Fibroblast of the conjunctiva (primary cell): ENCODE measurements at regions not wholly inside any gene's neighbourhood (a gene's known extent, or its start where the extent isn't known, plus 50 kb on each side); places are given as distances from the start of the nearest gene placed in this dataset.

Source experiments
- DNase-seq: peaks from one replicate; pipeline ENCODE4 v3.0.0-alpha.2; 2010; ENCODE audit warnings: low read depth

GRCh38 chr6:14671261-14671681 lies 553.7 kb downstream of the CD83 start:
- DNase-seq: peak; percentile 30

DNA sequence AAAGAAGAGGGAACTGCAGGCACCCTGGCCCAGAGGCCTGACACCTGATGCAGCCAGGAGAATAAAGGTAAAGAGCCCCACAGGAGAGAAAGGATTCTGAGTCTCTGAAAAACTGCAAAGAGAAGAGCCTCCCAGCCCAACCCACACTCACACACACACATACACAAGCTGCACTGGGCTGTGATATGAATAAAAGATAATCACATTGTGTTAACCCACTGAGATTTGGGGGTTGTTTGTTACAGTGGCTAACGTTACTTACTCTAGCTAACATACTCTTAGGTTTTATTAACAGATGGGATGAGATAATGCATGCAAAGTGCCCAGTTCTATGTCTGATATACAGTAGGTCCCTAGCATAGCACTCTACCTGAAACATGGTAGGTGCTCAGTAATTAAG lies 554.4 kb downstream of the CD83 start:
- no peak for DNase-seq

- DNase-seq: no peak
Measured at GRCh38 chr6:14673201-14673600, 555.6 kb downstream of the CD83 start.

DNA sequence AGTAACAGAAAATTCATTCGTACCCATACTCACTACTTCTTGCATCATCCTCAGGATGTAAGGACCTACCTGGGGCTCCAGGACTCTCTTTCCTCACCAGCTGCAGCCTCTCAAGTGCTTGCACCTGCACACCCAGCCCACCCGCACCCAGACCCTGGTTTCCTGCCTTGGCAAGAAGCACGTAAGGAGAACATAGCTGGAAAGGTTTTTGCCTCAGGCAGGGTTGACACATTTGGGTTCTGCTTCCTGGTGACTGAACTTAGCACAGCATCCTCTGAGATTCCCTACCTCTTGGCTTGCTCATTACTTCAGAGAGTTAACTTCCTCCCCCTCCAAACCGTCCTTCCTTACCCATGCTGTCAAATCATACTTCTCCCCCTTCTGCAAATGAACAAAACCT lies 556.9 kb downstream of the CD83 start:
- no peak for DNase-seq

DNA sequence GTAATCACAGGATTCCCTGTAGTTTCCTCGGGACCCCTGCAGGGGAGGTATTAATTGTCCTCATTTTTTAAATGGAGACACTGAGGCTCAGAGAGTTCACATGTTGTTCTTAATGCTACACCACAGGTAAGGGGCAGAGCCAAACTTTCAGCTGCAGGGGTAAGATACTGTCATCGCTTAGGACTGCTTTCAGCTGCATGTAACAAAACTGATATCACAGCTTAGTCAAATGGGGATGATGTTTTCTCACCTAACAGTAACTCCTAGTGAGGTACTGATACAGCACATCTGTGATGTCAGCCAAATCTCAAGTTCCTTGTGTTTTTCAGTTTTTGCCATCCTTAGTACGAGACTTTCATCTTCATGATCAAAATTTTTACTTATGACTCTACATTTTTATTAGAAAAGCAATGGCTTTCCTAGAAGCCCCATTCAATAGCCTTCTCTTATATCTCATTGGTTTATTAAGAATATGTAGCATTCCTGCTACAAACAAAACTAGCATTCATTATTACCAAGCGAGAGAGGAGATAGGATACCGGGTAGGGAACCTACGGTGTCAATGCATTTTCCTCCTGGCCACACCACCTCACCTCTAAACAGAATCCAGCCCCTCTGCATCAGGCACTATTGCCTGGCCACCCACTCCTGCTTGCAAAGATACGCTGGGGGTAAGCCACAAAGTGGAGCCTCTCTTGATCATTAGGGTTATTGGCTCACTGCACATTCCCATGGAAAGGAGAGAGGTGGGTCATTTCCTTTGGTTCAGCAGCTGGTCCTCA lies 557.5 kb downstream of the CD83 start:
- DNase-seq: no peak

DNA sequence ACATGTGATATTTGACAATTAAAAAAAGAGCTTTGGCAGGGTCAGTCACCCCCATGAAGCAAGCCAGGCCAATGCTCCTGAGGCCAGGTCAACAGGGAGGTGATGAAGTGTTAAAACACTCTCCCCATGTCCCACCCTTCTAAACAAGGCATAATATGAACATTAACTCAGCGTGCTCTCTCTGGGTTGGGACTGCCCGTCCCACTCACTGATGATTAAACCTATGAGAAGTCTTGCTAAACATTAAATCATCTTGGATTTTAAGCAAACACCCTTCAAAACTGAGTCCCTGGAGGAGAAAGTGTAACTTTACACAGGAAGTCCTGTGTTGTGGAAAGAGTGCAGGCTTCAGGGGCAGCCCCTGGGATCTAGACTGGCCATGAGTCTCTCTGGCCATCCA lies 558.5 kb downstream of the CD83 start:
- peak; percentile 24 for DNase-seq

- no peak for DNase-seq
Measured at GRCh38 chr6:14676977-14677781, 559.6 kb downstream of the CD83 start.

GRCh38 chr6:14681699-14682487 lies 564.0 kb upstream of the JARID2 start:
- DNase-seq: no peak

DNA sequence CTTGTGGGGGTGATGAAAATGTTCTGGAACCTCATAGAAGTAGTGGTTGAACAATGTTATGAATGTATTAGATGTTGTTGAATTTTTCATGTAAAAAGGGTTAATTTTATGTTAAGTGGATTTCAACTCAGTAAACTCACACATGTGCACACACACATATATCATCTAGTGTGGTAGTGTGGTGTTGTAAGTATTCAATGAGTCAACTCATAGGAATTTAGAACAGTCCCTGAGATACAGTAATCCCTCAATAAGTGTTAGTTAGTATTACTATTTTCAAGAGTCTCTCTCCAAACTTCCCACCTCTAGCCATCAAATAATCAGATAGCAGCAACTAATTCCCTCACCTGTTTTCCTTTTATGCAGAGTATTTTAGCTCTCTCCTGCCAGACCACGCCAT lies 563.1 kb upstream of the JARID2 start:
- DNase-seq: no peak

- no peak for DNase-seq
Measured at GRCh38 chr6:14689639-14690038, 556.2 kb upstream of the JARID2 start.

DNA sequence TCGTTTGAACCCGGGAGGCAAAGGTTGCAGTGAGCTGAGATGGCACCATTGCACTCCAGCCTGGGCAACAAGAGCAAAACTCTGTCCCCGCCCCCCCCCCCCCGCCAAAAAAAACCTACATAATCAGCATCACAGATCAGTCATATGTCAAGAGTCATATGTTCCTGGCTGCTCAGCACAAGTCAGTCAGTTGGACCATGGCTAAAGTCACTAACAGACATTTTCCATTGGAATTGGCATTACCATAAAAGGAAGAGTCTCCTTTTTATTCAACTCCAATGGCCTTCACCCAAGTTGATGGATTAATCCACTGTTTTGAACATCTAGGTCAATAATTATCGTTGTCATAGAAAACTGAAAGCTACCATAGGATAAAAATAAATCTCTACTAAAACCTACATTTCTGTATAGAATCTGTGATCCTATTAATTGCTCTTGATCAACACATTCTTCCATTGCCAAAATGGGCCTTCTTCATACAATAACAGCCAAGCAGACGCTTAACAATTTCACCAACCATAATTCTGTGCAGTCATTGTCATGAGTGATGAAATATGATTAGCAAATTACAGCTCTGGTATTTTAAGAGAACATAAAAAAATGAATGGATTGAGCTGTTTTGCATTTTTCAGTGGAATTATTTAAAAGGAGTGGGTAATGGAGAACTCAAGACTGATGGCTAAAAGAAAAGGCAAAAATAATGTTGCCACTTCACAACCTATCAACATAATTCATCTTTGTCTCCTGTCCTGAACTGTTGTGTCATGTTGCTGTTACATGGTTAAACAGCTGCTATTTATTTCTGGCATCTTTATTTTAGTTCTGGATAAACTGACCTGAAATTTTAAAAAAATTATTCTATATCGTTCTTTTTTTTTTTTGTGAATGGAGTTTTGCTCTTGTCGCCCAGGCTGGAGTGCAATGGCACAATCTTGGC lies 555.5 kb upstream of the JARID2 start:
- DNase-seq: no peak

- DNase-seq: no peak
Measured at GRCh38 chr6:14692208-14692607, 553.7 kb upstream of the JARID2 start.

GRCh38 chr6:14693301-14694192 lies 552.3 kb upstream of the JARID2 start:
- no peak for DNase-seq

- DNase-seq: no peak
Measured at GRCh38 chr6:14694308-14694707, 551.6 kb upstream of the JARID2 start.

DNA sequence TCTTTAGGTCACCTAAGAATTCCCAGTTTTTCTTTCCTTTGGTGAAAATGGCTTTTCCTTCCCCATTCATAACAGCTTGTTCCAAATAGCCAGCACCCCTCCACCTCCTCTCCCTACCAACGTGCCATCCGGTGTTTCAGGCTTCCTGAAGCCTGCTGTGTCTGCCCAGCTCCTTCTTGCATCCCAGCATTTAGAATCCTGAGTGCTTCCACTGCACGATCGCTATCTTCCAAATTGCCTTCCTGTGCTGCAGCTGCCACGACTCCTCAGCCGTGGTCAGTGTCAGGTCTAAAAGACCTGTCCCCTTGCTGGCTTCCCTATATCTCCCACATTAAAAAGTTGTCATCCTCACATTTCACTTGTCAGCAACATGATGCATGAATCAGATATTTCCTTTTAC lies 550.3 kb upstream of the JARID2 start:
- no peak for DNase-seq

DNA sequence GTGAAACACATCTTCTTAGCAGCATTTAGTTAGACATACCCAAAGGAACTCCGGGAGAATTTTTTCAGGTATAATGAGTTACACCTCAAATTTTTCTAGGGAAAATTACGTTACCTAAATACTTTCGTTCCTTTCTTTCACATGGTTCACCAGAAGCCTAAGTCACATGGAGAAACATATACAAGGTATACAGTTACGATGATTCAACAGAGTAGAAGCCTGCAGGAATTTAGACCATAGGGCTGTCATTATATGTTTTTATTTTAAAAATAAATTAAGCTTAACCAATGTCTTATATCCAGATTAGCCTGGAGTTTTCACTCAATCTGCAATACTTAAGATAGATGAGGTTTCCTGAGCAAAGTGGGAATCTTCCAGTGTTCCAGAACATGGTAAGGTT lies 549.5 kb upstream of the JARID2 start:
- no peak for DNase-seq

- no peak for DNase-seq
Measured at GRCh38 chr6:14697427-14697826, 548.4 kb upstream of the JARID2 start.

GRCh38 chr6:14699803-14700601 lies 545.9 kb upstream of the JARID2 start:
- DNase-seq: no peak

GRCh38 chr6:14701946-14702345 lies 543.9 kb upstream of the JARID2 start:
- no peak for DNase-seq

DNA sequence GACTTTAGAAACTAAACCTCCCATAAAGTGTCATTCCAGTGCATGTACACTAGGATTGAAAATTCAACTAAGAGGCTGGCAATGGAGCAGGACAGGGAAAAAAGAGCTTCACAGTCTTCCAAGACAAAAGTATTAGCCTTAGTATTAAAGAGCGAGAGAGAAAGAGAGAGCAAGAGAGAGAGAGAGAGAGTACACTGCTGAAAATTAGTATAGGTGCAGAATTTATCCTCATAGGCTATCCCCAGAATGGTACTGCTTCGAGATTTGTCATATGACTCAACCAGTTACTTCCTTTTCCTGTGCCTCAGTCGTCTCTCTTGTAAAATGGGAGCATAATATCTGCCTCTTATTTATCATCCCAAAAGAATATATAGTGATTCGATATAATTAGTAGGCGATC lies 543.2 kb upstream of the JARID2 start:
- DNase-seq: no peak
